NB4 (cell line): ENCODE measurements at regions not wholly inside any gene's neighbourhood (a gene's known extent, or its start where the extent isn't known, plus 50 kb on each side); places are given as distances from the start of the nearest gene placed in this dataset.

Experiments
- CTCF ChIP-seq: IDR thresholded peaks from one replicate; pipeline ENCODE4 v1.5.1; 2012; ENCODE audit warnings: low read depth, low read length
- MAX ChIP-seq: IDR thresholded peaks from 2 replicates; pipeline ENCODE4 v1.6.1; 2011; ENCODE audit warnings: low read depth, low read length
- MYC ChIP-seq: IDR thresholded peaks from 2 replicates; pipeline ENCODE4 v1.6.1; 2011; ENCODE audit warnings: low read depth, low read length
- POLR2A ChIP-seq: IDR thresholded peaks from 2 replicates; pipeline ENCODE4 v1.6.1; 2011; ENCODE audit warnings: mild to moderate bottlenecking; ENCODE audit not compliant: insufficient read length; ENCODE audit errors: extremely low read depth

GRCh38 chr6:104166055-104166668, 693.6 kb downstream of the HACE1 start:
- TF ChIP-seq CTCF: no peak
- TF ChIP-seq MAX: no peak
- no peak for TF ChIP-seq POLR2A
- no peak for TF ChIP-seq MYC
